GM19455 (cell line): ENCODE measurements at regions not wholly inside any gene's neighbourhood (a gene's known extent, or its start where the extent isn't known, plus 50 kb on each side); places are given as distances from the start of the nearest gene placed in this dataset.

Experiments
- ATAC-seq: cut with Tn5 transposase; IDR thresholded peaks from one replicate; pipeline ENCODE4 v1.9.1; 2021; ENCODE audit not compliant: unreplicated experiment

- no peak for ATAC-seq
Observed at GRCh38 chr11:25859776-25860175, 472.2 kb upstream of the ANO3 start.

GRCh38 chr11:25860677-25861450 lies 471.1 kb upstream of the ANO3 start:
- ATAC-seq, result no peak

- no peak for ATAC-seq
Observed at GRCh38 chr11:25862159-25862558, 469.8 kb upstream of the ANO3 start.

GRCh38 chr11:25863986-25864385 lies 467.9 kb upstream of the ANO3 start:
- ATAC-seq, result no peak

GRCh38 chr11:25876456-25876965 lies 455.4 kb upstream of the ANO3 start:
- no peak for ATAC-seq

- ATAC-seq, result no peak
Observed at GRCh38 chr11:25886036-25886435, 445.9 kb upstream of the ANO3 start.

- no peak for ATAC-seq
Observed at GRCh38 chr11:25890626-25891260, 441.2 kb upstream of the ANO3 start.

DNA sequence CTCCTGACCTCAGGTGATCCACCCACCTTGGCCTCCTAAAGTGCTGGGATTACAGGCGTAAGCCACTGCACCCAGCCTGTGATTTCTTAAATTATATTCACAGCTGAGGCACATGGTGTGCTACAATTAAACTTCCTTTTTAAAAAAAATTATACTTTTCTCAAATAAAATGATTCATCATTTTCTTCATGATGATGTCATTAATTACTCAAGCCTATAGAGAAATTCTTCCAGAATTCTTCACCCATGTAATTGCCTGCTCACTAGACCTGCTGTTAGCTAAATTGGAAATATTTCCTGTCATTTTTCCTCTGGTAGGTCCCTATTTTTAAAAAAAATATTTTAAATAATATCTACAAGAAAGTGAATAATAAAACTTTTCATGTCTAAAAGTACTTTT lies 440.0 kb upstream of the ANO3 start:
- ATAC-seq, result no peak

GRCh38 chr11:25899617-25900160 lies 432.2 kb upstream of the ANO3 start:
- ATAC-seq, result no peak

- no peak for ATAC-seq
Observed at GRCh38 chr11:25900814-25901213, 431.1 kb upstream of the ANO3 start.

- ATAC-seq, result no peak
Observed at GRCh38 chr11:25901415-25901814, 430.5 kb upstream of the ANO3 start.

- no peak for ATAC-seq
Observed at GRCh38 chr11:25902476-25902875, 429.5 kb upstream of the ANO3 start.

DNA sequence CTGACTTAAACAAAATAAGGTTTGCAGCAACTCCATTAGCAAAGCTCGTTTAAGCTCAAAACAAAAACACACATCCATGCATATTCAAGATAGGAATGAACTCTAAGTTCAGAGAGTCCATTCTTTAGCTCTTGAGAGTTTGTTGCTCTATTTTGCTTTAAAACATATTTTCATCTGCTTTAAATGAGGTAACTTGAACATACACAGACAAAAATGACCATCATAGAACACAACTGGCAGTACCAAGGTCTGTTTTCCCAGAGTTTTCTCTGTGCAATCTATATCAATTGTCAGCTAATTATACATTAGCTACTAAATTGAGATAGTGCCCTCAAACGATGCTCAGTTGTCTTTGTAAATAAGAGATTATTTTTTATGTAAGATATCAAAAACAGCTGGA lies 423.2 kb upstream of the ANO3 start:
- ATAC-seq, result no peak

GRCh38 chr11:25910086-25910485 lies 421.8 kb upstream of the ANO3 start:
- ATAC-seq, result no peak

GRCh38 chr11:25920356-25920755 lies 411.6 kb upstream of the ANO3 start:
- ATAC-seq, result no peak

DNA sequence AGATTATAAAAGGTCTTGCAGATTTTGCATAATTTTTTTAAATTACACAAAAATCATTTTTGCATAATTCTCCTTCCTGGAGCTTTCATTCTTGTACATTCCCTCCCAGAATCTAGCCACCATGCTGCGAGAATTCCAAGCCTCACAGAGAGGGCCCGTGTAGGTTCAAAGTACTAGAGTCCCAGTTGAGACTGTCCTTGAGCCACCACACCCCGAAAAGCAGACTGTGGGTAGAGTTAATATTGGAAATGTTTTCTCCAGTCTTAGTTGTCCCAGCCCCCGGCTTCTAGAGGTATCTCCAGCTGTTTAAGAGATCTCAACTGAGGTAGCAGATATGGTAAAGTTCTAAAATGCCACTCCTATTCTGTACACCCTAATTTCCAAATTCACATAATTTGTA lies 407.3 kb upstream of the ANO3 start:
- ATAC-seq, result no peak

DNA sequence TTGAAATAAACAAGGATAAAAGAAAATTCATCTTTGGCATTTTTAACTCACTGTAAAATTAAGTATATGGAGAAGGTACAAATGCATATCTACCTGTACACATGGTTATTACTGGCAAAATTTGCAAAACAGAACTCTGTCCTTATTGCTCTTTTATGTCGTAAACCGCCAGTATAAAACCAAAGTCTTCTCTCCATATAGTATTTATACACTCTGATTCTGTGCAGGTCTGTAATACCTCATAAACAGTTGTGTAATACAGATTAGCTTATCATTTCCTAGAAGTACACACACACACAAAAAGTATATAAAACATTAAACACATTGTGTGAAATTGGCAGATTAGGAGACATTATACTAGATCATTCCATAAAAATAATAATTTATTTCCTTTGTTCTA lies 406.6 kb upstream of the ANO3 start:
- ATAC-seq, result no peak

DNA sequence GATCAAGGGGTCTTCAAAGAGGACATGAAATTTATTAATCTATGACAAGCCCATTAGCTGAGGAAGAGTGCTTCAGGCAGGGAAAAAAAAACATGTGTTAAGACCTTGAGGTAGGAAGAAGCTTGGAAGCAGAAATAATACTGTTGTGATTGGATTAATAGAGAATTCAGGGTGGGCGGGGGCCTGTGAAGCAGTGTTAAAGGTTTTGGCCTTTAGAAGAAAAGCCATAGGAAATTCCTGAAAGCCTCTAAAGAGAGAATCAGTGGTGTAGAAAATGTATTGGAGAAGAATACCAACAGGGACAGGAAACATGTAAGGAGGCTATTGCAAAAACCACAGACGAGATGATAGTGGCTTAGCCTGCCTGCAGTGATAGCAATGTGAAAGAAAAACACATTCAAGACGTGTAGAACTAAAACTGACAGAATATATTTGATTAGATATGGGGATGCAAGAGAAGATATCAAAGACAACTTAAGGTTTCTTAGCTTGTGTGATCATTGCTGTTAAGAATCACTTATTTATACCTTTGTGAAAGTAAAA lies 404.4 kb upstream of the ANO3 start:
- ATAC-seq, result no peak

- no peak for ATAC-seq
Observed at GRCh38 chr11:25928076-25928475, 403.9 kb upstream of the ANO3 start.

GRCh38 chr11:25938952-25939351 lies 393.0 kb upstream of the ANO3 start:
- ATAC-seq, result no peak

DNA sequence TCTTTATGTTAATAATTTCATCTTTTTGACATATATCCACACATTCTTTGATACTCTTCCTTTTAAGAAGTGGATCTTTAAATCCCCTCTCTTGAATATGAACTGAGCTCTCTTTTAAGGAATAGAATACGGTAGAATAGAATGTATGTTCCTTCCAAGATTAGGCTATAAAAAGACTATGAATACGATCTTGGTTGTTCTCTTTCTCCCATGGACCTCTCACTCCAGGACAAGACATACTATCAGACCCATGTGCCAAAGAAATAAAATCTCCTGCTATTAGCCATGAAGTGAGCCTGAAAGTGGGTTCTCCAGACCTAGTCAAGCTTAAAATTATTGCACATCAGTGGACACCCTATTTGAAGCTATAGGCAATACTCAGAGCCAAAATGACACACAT lies 392.2 kb upstream of the ANO3 start:
- ATAC-seq, result no peak

GRCh38 chr11:25941353-25941752 lies 390.6 kb upstream of the ANO3 start:
- no peak for ATAC-seq
